ENCODE measurements at regions not wholly inside any gene's neighbourhood (a gene's known extent, or its start where the extent isn't known, plus 50 kb on each side); places are given as distances from the start of the nearest gene placed in this dataset.

- Histone ChIP-seq H3K4me2 (ENCODE audit: low read depth, low read length) (no peak overlapping the region), H3K4me3 (ENCODE audit: insufficient read depth, low read depth, low read length) (no peak overlapping the region), H3K36me3 (ENCODE audit: control insufficient read depth, insufficient read depth, low read length) (no peaks in the 10 kb centered on the region), H4K5ac (ENCODE audit: low read depth, low read length) (no peak overlapping the region), H2AK9ac (replicated peaks; ENCODE audit: low read depth, low read length, poor library complexity) (no peak overlapping the region), H3K9me1 (ENCODE audit: insufficient read depth, low read length) (no peaks in the 10 kb centered on the region), H3K27ac (ENCODE audit: insufficient read depth, low read length) (no peak overlapping the region), H4K20me1 (ENCODE audit: insufficient read depth, low read length) (no peaks in the 10 kb centered on the region), H3K56ac (ENCODE audit: extremely low read depth, insufficient read depth, low read length) (no peak overlapping the region), H2BK15ac (ENCODE audit: low read depth, low read length) (no peak overlapping the region), H2BK20ac (ENCODE audit: low read depth, low read length) (no peak overlapping the region), H3K27me3 (ENCODE audit: control insufficient read depth, insufficient read depth, low read length) (no peaks in the 10 kb centered on the region), H3K23ac (ENCODE audit: low read depth, low read length) (no peak overlapping the region), H3K9ac (ENCODE audit: low read depth, low read length) (no peak overlapping the region), H3K4ac (ENCODE audit: low read depth, low read length) (no peak overlapping the region), H2BK120ac (ENCODE audit: low read depth, low read length) (no peak overlapping the region), H2AK5ac (ENCODE audit: low read depth, low read length) (no peak overlapping the region), H3K4me1 (ENCODE audit: control insufficient read depth, insufficient read depth, low read length) (no peaks in the 10 kb centered on the region), H3K79me1 (ENCODE audit: low read depth in 1 of 2, low read length in 2 of 2) (no peaks in the 10 kb centered on the region), H3K14ac (replicated peaks; ENCODE audit: low read depth, low read length) (no peak overlapping the region), H3K9me3 (ENCODE audit: control insufficient read depth, insufficient read depth, low read length) (no peaks in the 10 kb centered on the region), H4K8ac (ENCODE audit: low read depth in 2 of 2, low read length in 2 of 2) (no peak overlapping the region), H4K91ac (ENCODE audit: insufficient read depth, low read depth, low read length) (no peak overlapping the region), H2BK5ac (ENCODE audit: low read depth, low read length, poor library complexity, severe bottlenecking) (no peak overlapping the region), H3K18ac (ENCODE audit: low read depth, low read length) (no peak overlapping the region), H2AFZ (replicated peaks; ENCODE audit: low read length, poor library complexity) (no peak overlapping the region)
- dilution Hi-C loops (cut with HindIII; ENCODE audit: low sequenced_read_pairs, unreplicated experiment) = loop anchor here (25.0 kb wide), 1 partner anchor 306 kb away; no protein-coding TSS in a partner anchor
- TF ChIP-seq RAD21 (IDR thresholded peaks at IDR 0.05; ENCODE audit: low read length) (no peak), MAFK (IDR thresholded peaks at IDR 0.05; ENCODE audit: low read depth, low read length) (no peak), CEBPB (IDR thresholded peaks at IDR 0.05; ENCODE audit: low read depth, low read length) (no peak), NFE2L2 (IDR thresholded peaks at IDR 0.05; ENCODE audit: low read depth, low read length) (no peak), BHLHE40 (IDR thresholded peaks at IDR 0.05; ENCODE audit: low read depth, low read length) (no peak), RFX5 (IDR thresholded peaks at IDR 0.05; ENCODE audit: low read depth, low read length) (no peak), MXI1 (IDR thresholded peaks at IDR 0.05; ENCODE audit: borderline replicate concordance, low read depth, low read length) (no peak), USF2 (IDR thresholded peaks at IDR 0.05; ENCODE audit: low read depth, low read length) (no peak), RCOR1 (IDR thresholded peaks at IDR 0.05; ENCODE audit: insufficient replicate concordance, low read length) (no peak), MAZ (IDR thresholded peaks at IDR 0.05; ENCODE audit: borderline replicate concordance, low read depth, low read length) (no peak), FOS (IDR thresholded peaks at IDR 0.05; ENCODE audit: low read depth, low read length) (no peak), POLR2A (IDR thresholded peaks at IDR 0.05; ENCODE audit: low read depth, low read length) (no peak), SMC3 (IDR thresholded peaks at IDR 0.05; ENCODE audit: low read depth, low read length) (no peak), ELK1 (IDR thresholded peaks at IDR 0.05; ENCODE audit: borderline replicate concordance, low read depth, low read length) (no peak), CHD1 (IDR thresholded peaks at IDR 0.05; ENCODE audit: low read depth, low read length) (no peak), CTCF (conservative IDR thresholded peaks at IDR 0.05; ENCODE audit: low read depth, low read length) (no peak)
- CTCF ChIA-PET = interaction anchor here (1.0 to 2.9 kb wide), 2 partner anchors 10 to 15 kb away, joined by 5 to 16 read pairs; no protein-coding TSS in a partner anchor
- POLR2A ChIA-PET (ENCODE audit: unreplicated experiment) = no interaction called here
- ATAC-seq (ENCODE audit: low read depth) (no peak), DNase-seq (no peak)
- no CpG with 5 or more reads among the region's 3 CpGs for WGBS, 2 experiments (ENCODE audit: extremely low coverage in 2 of 2, insufficient read length in 1 of 2)
- BruUV-seq (replicated peaks) = no TSS peak
- in situ Hi-C loops (cut with MboI; ENCODE audit: low sequenced_read_pairs) = no loop called here
- intact Hi-C loops (cut with micrococcal nuclease) = no loop called here
Observed at GRCh38 chr4:180655886-180656285, 1587.3 kb upstream of the TENM3 start.

All from IMR-90 (cell line).